H1 (cell line): ENCODE measurements at regions not wholly inside any gene's neighbourhood (a gene's known extent, or its start where the extent isn't known, plus 50 kb on each side); places are given as distances from the start of the nearest gene placed in this dataset.

Experiments
- CTCF ChIA-PET: fragments of 300-600 bp; sonication (Branson Sonifier 250); formaldehyde crosslinking; loops from one replicate; lab custom pipeline; 2021; ENCODE audit not compliant: partially characterized antibody; lab: Charles Lee
- POLR2A ChIA-PET: fragments of 300-600 bp; sonication (Branson Sonifier 250); formaldehyde crosslinking; loops from one replicate; lab custom pipeline; 2021; ENCODE audit warnings: inconsistent platforms; ENCODE audit not compliant: partially characterized antibody; lab: Charles Lee
- DNase-seq, 2 experiments: peaks; one replicate each; pipeline versions ENCODE4 v3.0.0 to v3.0.0-alpha.2; 2010 to 2022; ENCODE audit warnings: low spot score in 2 of 2, low read depth in 1 of 2, mixed read lengths in 1 of 2
- FAIRE-seq: peaks from 2 replicates; lab custom pipeline; 2011; peaks lifted over from hg19 to GRCh38; lab: Jason Lieb, UNC
- H2AFZ ChIP-seq: 2 replicates; pipeline ENCODE4 v1.8.1; 2012; ENCODE audit warnings: low read length, inconsistent platforms
- H2AK5ac ChIP-seq: 2 replicates; pipeline ENCODE4 v1.6.1; 2013; ENCODE audit warnings: low read depth, low read length
- H2BK120ac ChIP-seq: replicated peaks from 2 replicates; pipeline ENCODE3; 2013; ENCODE audit warnings: low read depth, low read length, inconsistent platforms
- H2BK12ac ChIP-seq: 2 replicates; pipeline ENCODE4 v1.6.1; 2013; ENCODE audit warnings: low read depth, low read length
- H2BK15ac ChIP-seq: 2 replicates; pipeline ENCODE4 v1.6.1; 2013; ENCODE audit warnings: low read length
- H2BK20ac ChIP-seq: 2 replicates; pipeline ENCODE4 v1.6.1; 2013; ENCODE audit warnings: low read length
- H2BK5ac ChIP-seq: 2 replicates; pipeline ENCODE4 v1.6.1; 2013; ENCODE audit warnings: low read depth, low read length
- H3K14ac ChIP-seq: 2 replicates; pipeline ENCODE4 v1.6.1; 2013; ENCODE audit warnings: inconsistent platforms; ENCODE audit not compliant: insufficient read length
- H3K18ac ChIP-seq: 2 replicates; pipeline ENCODE4 v1.6.1; 2013; ENCODE audit warnings: low read length; ENCODE audit errors: extremely low read depth
- H3K23ac ChIP-seq: 2 replicates; pipeline ENCODE4 v1.6.1; 2013; ENCODE audit warnings: inconsistent platforms; ENCODE audit not compliant: insufficient read length
- H3K23me2 ChIP-seq: 2 replicates; pipeline ENCODE4 v1.6.1; 2013; ENCODE audit warnings: low read depth, low read length
- H3K27ac ChIP-seq: 2 replicates; pipeline ENCODE4 v1.6.1; 2011; ENCODE audit warnings: low read depth, low read length, inconsistent platforms
- H3K27me3 ChIP-seq, 4 experiments: replicated peaks in 1 of 4; 1 replicate in 1 of 4; 2 replicates in 3 of 4; pipeline versions ENCODE4 v1.6.1 to v1.8.1; 2011 to 2013; ENCODE audit warnings: low read length in 3 of 4, mild to moderate bottlenecking in 3 of 4, inconsistent platforms in 2 of 4, mixed read lengths in 2 of 4, moderate library complexity in 1 of 4; ENCODE audit not compliant: control insufficient read depth in 3 of 4, insufficient read depth in 3 of 4; ENCODE audit errors: extremely low read depth in 1 of 4
- H3K36me3 ChIP-seq, 4 experiments: 2 replicates each; pipeline versions ENCODE4 v1.6.1 to v1.8.1; 2011 to 2013; ENCODE audit warnings: mild to moderate bottlenecking in 4 of 4, low read length in 3 of 4, moderate library complexity in 2 of 4, control low read depth in 1 of 4, inconsistent platforms in 1 of 4; ENCODE audit not compliant: insufficient read depth in 4 of 4, control insufficient read depth in 2 of 4
- H3K4ac ChIP-seq: replicated peaks from 2 replicates; pipeline ENCODE3; 2013; ENCODE audit warnings: low read length, low read depth, mixed read lengths, inconsistent platforms; ENCODE audit not compliant: insufficient read length
- H3K4me1 ChIP-seq, 4 experiments: replicated peaks in 1 of 4; 1 replicate in 1 of 4; 2 replicates in 3 of 4; pipeline versions ENCODE4 v1.6.1 to v1.8.1; 2011 to 2013; ENCODE audit warnings: low read length in 3 of 4, inconsistent platforms in 2 of 4, mixed read lengths in 1 of 4; ENCODE audit not compliant: insufficient read depth in 4 of 4, control insufficient read depth in 3 of 4
- H3K4me2 ChIP-seq, 2 experiments: 2 replicates each; pipeline versions ENCODE4 v1.6.1 to v1.8.1; 2011 to 2013; ENCODE audit warnings: low read depth in 2 of 2, low read length in 2 of 2, control low read depth in 1 of 2, inconsistent platforms in 1 of 2, mild to moderate bottlenecking in 1 of 2; ENCODE audit not compliant: insufficient read depth in 1 of 2
- H3K4me3 ChIP-seq, 4 experiments: fragments of 200-600, 300-600 bp in 1 of 4; sonication (generic), shearing (Covaris generic), sonication (Bioruptor Twin) in 1 of 4; 2 replicates each; pipeline versions ENCODE4 v1.5.1 to v1.8.1; 2011 to 2016; ENCODE audit warnings: low read length in 4 of 4, low read depth in 3 of 4, control low read depth in 2 of 4, inconsistent platforms in 2 of 4, mild to moderate bottlenecking in 2 of 4, mixed read lengths in 1 of 4, moderate library complexity in 1 of 4; ENCODE audit not compliant: insufficient read depth in 2 of 4; ENCODE audit errors: extremely low read depth in 1 of 4
- H3K56ac ChIP-seq: replicated peaks from 2 replicates; pipeline ENCODE3; 2013; ENCODE audit warnings: low read depth, mild to moderate bottlenecking, mixed read lengths, low read length, inconsistent platforms; ENCODE audit not compliant: insufficient read length
- H3K79me1 ChIP-seq: 2 replicates; pipeline ENCODE4 v1.6.1; 2013; ENCODE audit warnings: low read depth, low read length, control low read depth
- H3K79me2 ChIP-seq, 2 experiments: 2 replicates each; pipeline versions ENCODE4 v1.6.1 to v1.8.1; 2012 to 2013; ENCODE audit warnings: low read length in 2 of 2, mild to moderate bottlenecking in 2 of 2, inconsistent platforms in 1 of 2; ENCODE audit not compliant: insufficient read depth in 2 of 2, control insufficient read depth in 1 of 2
- H3K9ac ChIP-seq, 4 experiments: replicated peaks in 1 of 4; 1 replicate in 1 of 4; 2 replicates in 3 of 4; pipeline versions ENCODE4 v1.6.1 to v1.8.1; 2011 to 2013; ENCODE audit warnings: low read depth in 3 of 4, low read length in 3 of 4, control low read depth in 2 of 4, mild to moderate bottlenecking in 2 of 4, moderate library complexity in 2 of 4, inconsistent platforms in 1 of 4; ENCODE audit errors: extremely low read depth in 1 of 4
- H3K9me3 ChIP-seq, 2 experiments: 2 replicates each; pipeline versions ENCODE4 v1.6.1 to v1.8.1; 2012 to 2013; ENCODE audit warnings: mild to moderate bottlenecking in 2 of 2, moderate library complexity in 2 of 2, control low read depth in 1 of 2, inconsistent platforms in 1 of 2, low read depth in 1 of 2, low read length in 1 of 2, mixed read lengths in 1 of 2; ENCODE audit not compliant: insufficient read depth in 2 of 2
- H4K20me1 ChIP-seq, 2 experiments: replicated peaks in 1 of 2; 2 replicates each; pipeline versions ENCODE3 to v1.8.1; 2011 to 2013; ENCODE audit warnings: inconsistent platforms in 2 of 2, low read length in 2 of 2, mild to moderate bottlenecking in 1 of 2; ENCODE audit not compliant: insufficient read depth in 2 of 2, control insufficient read depth in 1 of 2
- H4K5ac ChIP-seq: 2 replicates; pipeline ENCODE4 v1.6.1; 2013; ENCODE audit warnings: low read length, low read depth, mixed read lengths, inconsistent platforms; ENCODE audit not compliant: insufficient read length
- H4K8ac ChIP-seq: 2 replicates; pipeline ENCODE4 v1.8.0; 2013; ENCODE audit warnings: mild to moderate bottlenecking, moderate library complexity, low read length, inconsistent platforms; ENCODE audit not compliant: insufficient read depth; ENCODE audit errors: extremely low read depth
- H4K91ac ChIP-seq: replicated peaks from 2 replicates; pipeline ENCODE3; 2013; ENCODE audit warnings: low read length, mixed read lengths, inconsistent platforms; ENCODE audit not compliant: insufficient read length
- BACH1 ChIP-seq: IDR thresholded peaks from 2 replicates; pipeline ENCODE4 v1.6.1; 2012; ENCODE audit warnings: low read length, improper control_type of control experiment
- CBX8 ChIP-seq: fragments of 300-800, 300-1000 bp; sonication (generic); IDR thresholded peaks from 2 replicates; pipeline ENCODE4 v1.7.1; 2016; ENCODE audit warnings: low read depth, low read length, borderline replicate concordance
- CTCF ChIP-seq, 3 experiments: IDR thresholded peaks; 1 replicate in 2 of 3; 2 replicates in 1 of 3; pipeline versions ENCODE4 v1.5.1 to v1.6.1; 2011; ENCODE audit warnings: low read length in 3 of 3, mild to moderate bottlenecking in 3 of 3, inconsistent platforms in 2 of 3, low read depth in 1 of 3, moderate library complexity in 1 of 3; ENCODE audit not compliant: insufficient read depth in 1 of 3; ENCODE audit errors: control extremely low read depth in 1 of 3
- E2F6 ChIP-seq: IDR thresholded peaks from 2 replicates; pipeline ENCODE4 v1.6.1; 2012; ENCODE audit warnings: inconsistent platforms
- EGR1 ChIP-seq: IDR thresholded peaks from 2 replicates; pipeline ENCODE4 v1.6.1; 2011; ENCODE audit warnings: low read depth, low read length, borderline replicate concordance
- JUND ChIP-seq: IDR thresholded peaks from 2 replicates; pipeline ENCODE4 v1.6.1; 2011; ENCODE audit warnings: mild to moderate bottlenecking, improper control_type of control experiment, low read length
- KDM4A ChIP-seq: IDR thresholded peaks from one replicate; pipeline ENCODE4 v1.7.1; 2012; ENCODE audit warnings: low read depth, mild to moderate bottlenecking, moderate library complexity, low read length, inconsistent platforms; ENCODE audit not compliant: severe bottlenecking
- KDM5A ChIP-seq: fragments of 200-600 bp; IDR thresholded peaks from 2 replicates; pipeline ENCODE4 v1.7.1; 2012; ENCODE audit warnings: mild to moderate bottlenecking, low read length, inconsistent platforms, mixed read lengths
- MAX ChIP-seq: IDR thresholded peaks from 2 replicates; pipeline ENCODE4 v1.6.1; 2012; ENCODE audit warnings: inconsistent platforms
- SIN3A ChIP-seq, 2 experiments: IDR thresholded peaks in 1 of 2; conservative IDR thresholded peaks in 1 of 2; 2 replicates each; pipeline ENCODE4 v1.6.1; 2011 to 2012; ENCODE audit warnings: low read length in 2 of 2, improper control_type of control experiment in 1 of 2, low read depth in 1 of 2, mild to moderate bottlenecking in 1 of 2
- SP4 ChIP-seq: IDR thresholded peaks from 2 replicates; pipeline ENCODE4 v1.6.1; 2012; ENCODE audit warnings: low read length, inconsistent platforms
- WGBS, 2 experiments: shearing (Covaris generic) in 1 of 2; methylation state at CpG; one replicate each; pipeline versions ENCODE4 v1.1.6 to v1.1.7; 2013 to 2015; ENCODE audit warnings: low lambda C conversion rate in 2 of 2, mixed read lengths in 2 of 2, inconsistent platforms in 1 of 2, low coverage in 1 of 2, missing lambda C conversion rate in 1 of 2; ENCODE audit not compliant: insufficient replicate concordance in 2 of 2, insufficient coverage in 1 of 2, insufficient read length in 1 of 2; ENCODE audit errors: extremely low coverage in 1 of 2, missing lambda C conversion rate in 1 of 2; 5-methylcytosine and 5-hydroxymethylcytosine counted together

- ChIA-PET POLR2A (no interaction called here), CTCF (interaction anchor here (0.6 to 0.8 kb wide), 2 partner anchors 9 to 200 kb away, joined by 3 to 4 read pairs; no protein-coding TSS in a partner anchor)
- H2AFZ ChIP-seq, result no peak overlapping the region
- no peak overlapping the region for H3K4ac ChIP-seq
- no peak overlapping the region for H4K5ac ChIP-seq
- no peak overlapping the region for H2BK20ac ChIP-seq
- no peak overlapping the region for H3K56ac ChIP-seq
- no peaks in the 10 kb centered on the region for H4K20me1 ChIP-seq
- H3K23me2 ChIP-seq, result no peaks in the 10 kb centered on the region
- DNase-seq (no peak), FAIRE-seq (no peak)
- no peak overlapping the region for H3K4me3 ChIP-seq
- no peak overlapping the region for H2BK120ac ChIP-seq
- H4K91ac ChIP-seq, result no peak overlapping the region
- H3K14ac ChIP-seq, result no peak overlapping the region
- WGBS, 2 experiments, result 79% methylated on average over 2 of the region's 2 CpGs; no CpG with 5 or more reads in 1 of the 2 experiments
- H2AK5ac ChIP-seq, result no peak overlapping the region
- H3K18ac ChIP-seq, result no peak overlapping the region
- H2BK15ac ChIP-seq, result no peak overlapping the region
- H3K9me3 ChIP-seq, result no peaks in the 10 kb centered on the region
- H4K8ac ChIP-seq, result no peak overlapping the region
- no peaks in the 10 kb centered on the region for H3K4me1 ChIP-seq
- peaks cover 0 to 1% (median 0%) of the 10 kb centered on the region in 4 experiments; a peak in 1 of 7 replicates for H3K27me3 ChIP-seq
- H3K79me1 ChIP-seq, result no peaks in the 10 kb centered on the region
- no peak overlapping the region for H3K27ac ChIP-seq
- no peak overlapping the region for H2BK12ac ChIP-seq
- no peak overlapping the region for H3K4me2 ChIP-seq
- H2BK5ac ChIP-seq, result no peak overlapping the region
- no peaks in the 10 kb centered on the region for H3K79me2 ChIP-seq
- H3K23ac ChIP-seq, result no peak overlapping the region
- no peaks in the 10 kb centered on the region for H3K36me3 ChIP-seq
- H3K9ac ChIP-seq, result no peak overlapping the region
- TF ChIP-seq EGR1 (no peak), SIN3A (conservative IDR thresholded peaks at IDR 0.05 in 1 of 2, IDR thresholded peaks at IDR 0.05 in 1 of 2; ENCODE audit: low read depth in 1 of 2, low read length in 2 of 2) (no peak), E2F6 (no peak), KDM4A (no peak), BACH1 (no peak), CTCF (IDR thresholded peaks at IDR 0.05; ENCODE audit: control extremely low read depth in 1 of 3, insufficient read depth in 1 of 3, low read depth in 1 of 3, low read length in 3 of 3) (no peak), CBX8 (no peak), KDM5A (no peak), JUND (no peak), SP4 (no peak), MAX (no peak)
Measured at GRCh38 chr21:20451046-20451445, 547.2 kb upstream of the NCAM2 start.
